ENCODE measurements at regions not wholly inside any gene's neighbourhood (a gene's known extent, or its start where the extent isn't known, plus 50 kb on each side); places are given as distances from the start of the nearest gene placed in this dataset.

DNA sequence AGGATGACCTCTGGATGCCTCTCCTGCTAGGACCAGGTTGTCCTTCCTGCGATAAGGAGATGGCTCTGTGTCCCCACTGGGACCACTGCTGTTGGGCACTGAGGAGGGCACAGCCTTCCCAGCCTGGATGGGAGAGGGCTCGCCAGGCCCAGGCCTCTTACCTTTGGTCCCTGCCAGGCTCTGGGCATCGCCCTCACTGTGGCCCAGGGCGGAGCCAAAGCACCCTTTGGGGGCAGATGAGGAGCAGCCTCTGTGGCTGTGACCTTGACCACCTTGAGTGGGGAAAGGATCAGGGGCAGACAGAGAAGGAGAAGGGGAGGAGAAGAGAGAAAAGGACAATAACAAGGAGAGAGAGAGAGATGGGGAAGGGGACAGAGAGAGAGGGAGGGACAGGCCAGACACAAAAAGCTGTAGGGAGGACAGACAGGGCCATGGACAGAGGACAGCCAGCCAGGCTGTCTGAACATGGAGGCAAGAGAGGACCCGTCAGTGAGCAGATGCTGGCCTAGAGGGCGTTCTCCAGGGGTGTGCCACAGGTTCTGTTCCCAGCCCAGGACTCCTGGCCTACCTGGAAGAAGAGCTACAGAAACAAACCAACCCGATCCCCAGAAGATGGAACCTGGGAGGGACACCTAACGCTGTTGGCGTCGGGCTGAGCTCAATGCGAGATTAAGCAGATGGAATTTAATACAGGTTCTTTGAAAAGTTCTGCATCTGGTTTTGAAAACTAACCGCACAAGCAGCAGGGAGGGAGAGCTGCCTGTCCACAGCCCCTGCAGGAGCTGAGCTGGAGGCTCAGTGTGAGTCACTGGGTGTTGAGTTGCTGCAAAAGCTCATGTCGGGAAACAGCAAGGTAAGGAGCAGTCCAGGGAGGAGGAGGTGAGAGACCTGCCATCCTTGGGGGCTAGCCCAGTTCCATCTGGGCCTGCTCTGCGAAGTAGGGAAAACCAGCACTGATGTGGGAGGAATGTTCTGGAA lies 262.1 kb downstream of the PTPRU start:
- Histone ChIP-seq H2AFZ (ENCODE audit: low read depth, low read length, poor library complexity, severe bottlenecking) (no peak overlapping the region), H3K27me3 (ENCODE audit: insufficient read depth, low read length) (no peaks in the 10 kb centered on the region), H3K9me2 (ENCODE audit: insufficient read depth) (no peaks in the 10 kb centered on the region), H3K4me2 (ENCODE audit: low read length) (no peak overlapping the region), H3K4me3 (replicated peaks in 1 of 2; ENCODE audit: low read depth in 1 of 2, low read length in 2 of 2) (no peak overlapping the region), H3K27ac (ENCODE audit: low read depth, low read length) (no peak overlapping the region), H3K4me1 (ENCODE audit: control insufficient read depth in 1 of 2, insufficient read depth in 2 of 2, low read length in 2 of 2) (no peaks in the 10 kb centered on the region), H3K9ac (ENCODE audit: low read length) (no peak overlapping the region), H4K20me1 (ENCODE audit: insufficient read depth) (no peaks in the 10 kb centered on the region), H3K79me2 (ENCODE audit: insufficient read depth, low read length) (no peaks in the 10 kb centered on the region), H3K36me3 (ENCODE audit: control insufficient read depth in 1 of 2, insufficient read depth in 2 of 2, low read length in 2 of 2) (no peaks in the 10 kb centered on the region), H3K9me3 (ENCODE audit: control insufficient read depth in 1 of 2, insufficient read depth in 1 of 2, low read depth in 1 of 2, low read length in 2 of 2) (no peaks in the 10 kb centered on the region)
- intact Hi-C loops (cut with micrococcal nuclease): no loop called here
- RAD21 ChIA-PET (ENCODE audit: low non-redundant PET in 1 of 2, low total read pairs in 2 of 2, uncharacterized antibody in 2 of 2, unreplicated experiment in 2 of 2): no interaction called here
- CTCF ChIA-PET: no interaction called here
- ATAC-seq: no peak
- no peak for TF ChIP-seq JUND (IDR thresholded peaks at IDR 0.05)
- DNase-seq (ENCODE audit: low read depth, low spot score): no peak
- BruUV-seq (replicated peaks): no TSS peak
- POLR2A ChIA-PET: no interaction called here

DNA sequence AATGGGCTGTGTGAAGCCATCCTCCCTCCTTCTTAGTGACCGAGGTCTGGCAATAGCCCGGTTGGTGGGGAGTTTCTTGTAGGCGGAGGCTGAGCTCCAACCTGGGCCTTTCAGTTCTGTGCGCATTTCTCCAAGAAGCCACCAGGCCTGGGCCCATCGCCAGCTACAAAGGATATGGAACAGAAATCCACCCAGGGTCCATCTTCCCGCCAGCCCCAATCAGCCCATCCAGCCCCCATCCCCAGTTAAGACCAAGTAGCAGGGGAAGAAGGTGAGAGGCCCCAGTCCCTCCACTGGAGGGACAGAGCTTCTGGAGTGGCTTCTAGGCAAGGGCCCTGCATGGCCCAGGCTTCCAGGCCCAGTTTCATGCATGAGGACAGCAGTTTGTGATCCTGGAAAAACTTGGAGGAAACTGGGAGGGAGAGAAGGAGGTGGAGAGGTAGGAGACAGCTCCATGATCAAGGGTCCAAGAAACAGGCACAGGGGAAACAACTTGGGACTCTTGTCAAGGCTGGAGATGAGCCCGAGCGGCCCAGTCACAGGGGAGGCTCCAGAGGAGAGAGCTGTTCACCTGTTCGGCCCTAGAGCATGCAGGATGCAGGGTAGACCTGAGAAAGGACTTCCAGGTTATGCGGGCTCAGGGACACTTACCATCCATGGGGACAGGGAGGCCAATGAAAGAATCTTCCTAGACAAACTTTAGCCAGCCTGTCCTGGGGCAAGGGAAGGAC lies 261.2 kb downstream of the PTPRU start:
- POLR2A ChIA-PET: no interaction called here
- no peak for TF ChIP-seq ZFX (IDR thresholded peaks at IDR 0.05)
- TF ChIP-seq YY1 (IDR thresholded peaks at IDR 0.05; ENCODE audit: extremely low read depth, insufficient replicate concordance, low read depth, low read length): no peak
- TF ChIP-seq POLR2A (IDR thresholded peaks at IDR 0.05; ENCODE audit: borderline replicate concordance, extremely low read depth, insufficient read depth, insufficient read length): no peak

More for the DNA sequence above, 261.2 kb downstream of the PTPRU start:
- no TSS peak for BruUV-seq (replicated peaks)
- ATAC-seq (no peak), DNase-seq (ENCODE audit: low read depth, low spot score) (no peak)
- Histone ChIP-seq H3K27ac (ENCODE audit: low read depth, low read length) (no peak overlapping the region), H3K27me3 (ENCODE audit: insufficient read depth, low read length) (no peaks in the 10 kb centered on the region), H3K4me3 (replicated peaks in 1 of 2; ENCODE audit: low read depth in 1 of 2, low read length in 2 of 2) (no peak overlapping the region), H3K4me1 (ENCODE audit: control insufficient read depth in 1 of 2, insufficient read depth in 2 of 2, low read length in 2 of 2) (no peaks in the 10 kb centered on the region), H3K4me2 (ENCODE audit: low read length) (no peak overlapping the region), H3K9ac (ENCODE audit: low read length) (no peak overlapping the region), H3K79me2 (ENCODE audit: insufficient read depth, low read length) (no peaks in the 10 kb centered on the region), H4K20me1 (ENCODE audit: insufficient read depth) (no peaks in the 10 kb centered on the region), H2AFZ (ENCODE audit: low read depth, low read length, poor library complexity, severe bottlenecking) (no peak overlapping the region), H3K36me3 (ENCODE audit: control insufficient read depth in 1 of 2, insufficient read depth in 2 of 2, low read length in 2 of 2) (no peaks in the 10 kb centered on the region), H3K9me3 (ENCODE audit: control insufficient read depth in 1 of 2, insufficient read depth in 1 of 2, low read depth in 1 of 2, low read length in 2 of 2) (no peaks in the 10 kb centered on the region), H3K9me2 (ENCODE audit: insufficient read depth) (no peaks in the 10 kb centered on the region)
- ChIA-PET CTCF (no interaction called here), RAD21 (ENCODE audit: low non-redundant PET in 1 of 2, low total read pairs in 2 of 2, uncharacterized antibody in 2 of 2, unreplicated experiment in 2 of 2) (no interaction called here)
- intact Hi-C loops (cut with micrococcal nuclease): no loop called here

All from HCT116 (cell line).